B cell (primary cell): ENCODE measurements at regions not wholly inside any gene's neighbourhood (a gene's known extent, or its start where the extent isn't known, plus 50 kb on each side); places are given as distances from the start of the nearest gene placed in this dataset.

ENCODE experiments used
- ATAC-seq: fragments of 200-7000 bp; cut with Tn5 transposase; one replicate; pipeline ENCODE4 v1.10.0; 2021; ENCODE audit warnings: low read depth, mild to moderate bottlenecking, moderate number of reproducible peaks, moderate library complexity
- CTCF ChIA-PET: fragments of 350-600 bp; sonication (Branson Sonifier 250); formaldehyde crosslinking; loops from one replicate; lab custom pipeline; 2021; ENCODE audit warnings: antibody characterized with exemption, inconsistent platforms; lab: Charles Lee
- POLR2A ChIA-PET: fragments of 350-600 bp; sonication (Branson Sonifier 250); formaldehyde crosslinking; loops from one replicate; lab custom pipeline; 2021; ENCODE audit warnings: antibody characterized with exemption; lab: Charles Lee
- DNase-seq: peaks from one replicate; pipeline ENCODE4 v3.0.0; 2013
- H2AFZ ChIP-seq: 2 replicates; pipeline ENCODE4 v1.6.1; 2012; ENCODE audit warnings: mild to moderate bottlenecking, low read depth, low read length; ENCODE audit not compliant: insufficient read depth, poor library complexity, severe bottlenecking
- H3K27ac ChIP-seq, 2 donors: 1 replicate in 1 of 2; 2 replicates in 1 of 2; pipeline ENCODE4 v1.5.1; 2012 to 2013; ENCODE audit warnings: low read length in 2 of 2, mild to moderate bottlenecking in 2 of 2, moderate library complexity in 1 of 2
- H3K27me3 ChIP-seq, 4 experiments: fragments of 200-600 bp in 1 of 4; sonication (generic) in 1 of 4; replicated peaks in 1 of 4; 1 replicate in 2 of 4; 2 replicates in 2 of 4; pipeline versions ENCODE4 v1.6.1 to v1.7.0; 2013 to 2016; ENCODE audit warnings: low read length in 3 of 4, mild to moderate bottlenecking in 2 of 4, mixed read lengths in 1 of 4, moderate library complexity in 1 of 4; ENCODE audit not compliant: insufficient read depth in 4 of 4, control insufficient read depth in 3 of 4; ENCODE audit errors: control extremely low read depth in 1 of 4
- H3K36me3 ChIP-seq, 2 experiments: replicated peaks in 1 of 2; 1 replicate in 1 of 2; 2 replicates in 1 of 2; pipeline versions ENCODE4 v1.6.1 to v1.7.1; 2013; ENCODE audit warnings: low read length in 1 of 2; ENCODE audit not compliant: insufficient read depth in 2 of 2, control insufficient read depth in 1 of 2; ENCODE audit errors: control extremely low read depth in 1 of 2, extremely low read depth in 1 of 2
- H3K4me1 ChIP-seq, 2 donors: fragments of 200-600 bp in 1 of 2; sonication (generic) in 1 of 2; 1 replicate in 1 of 2; 2 replicates in 1 of 2; pipeline versions ENCODE4 v1.5.1 to v1.6.1; 2013 to 2017; ENCODE audit warnings: low read length in 2 of 2; ENCODE audit not compliant: control insufficient read depth in 2 of 2, insufficient read depth in 2 of 2
- H3K4me2 ChIP-seq: replicated peaks from 2 replicates; pipeline ENCODE3; 2012; ENCODE audit warnings: mild to moderate bottlenecking, low read depth, low read length; ENCODE audit not compliant: poor library complexity, severe bottlenecking
- H3K4me3 ChIP-seq, 5 experiments: fragments of 200-600 bp in 1 of 5; sonication (generic) in 1 of 5; 1 replicate in 3 of 5; 2 replicates in 2 of 5; pipeline versions ENCODE4 v1.5.1 to v1.7.0; 2011 to 2016; ENCODE audit warnings: low read length in 4 of 5, mild to moderate bottlenecking in 4 of 5, low read depth in 2 of 5, control low read depth in 1 of 5, moderate library complexity in 1 of 5; ENCODE audit not compliant: insufficient read depth in 1 of 5; ENCODE audit errors: control extremely low read depth in 1 of 5, extremely low read depth in 1 of 5
- H3K79me2 ChIP-seq: fragments of 200-600 bp; sonication (generic); one replicate; pipeline ENCODE4 v1.6.0; 2016; ENCODE audit warnings: low read length; ENCODE audit not compliant: control insufficient read depth, insufficient read depth
- H3K9ac ChIP-seq: fragments of 200-600 bp; sonication (generic); 2 replicates; pipeline ENCODE4 v1.6.1; 2017; ENCODE audit warnings: mild to moderate bottlenecking, low read length, moderate library complexity
- H3K9me3 ChIP-seq, 3 donors: one replicate each; pipeline versions ENCODE4 v1.6.1 to v1.7.1; 2013; ENCODE audit warnings: low read length in 2 of 3; ENCODE audit not compliant: control insufficient read depth in 2 of 3, insufficient read depth in 1 of 3; ENCODE audit errors: control extremely low read depth in 1 of 3
- H4K20me1 ChIP-seq: 2 replicates; pipeline ENCODE4 v1.6.0; 2012; ENCODE audit warnings: mild to moderate bottlenecking, low read length; ENCODE audit not compliant: insufficient read depth, control insufficient read depth, poor library complexity, severe bottlenecking
- H3K27ac Mint-ChIP-seq: one replicate; pipeline ENCODE4 v1.8.0; 2021; ENCODE audit warnings: mixed read lengths
- H3K27me3 Mint-ChIP-seq: one replicate; pipeline ENCODE4 v1.8.0; 2021; ENCODE audit warnings: mixed read lengths
- H3K4me1 Mint-ChIP-seq: one replicate; pipeline ENCODE4 v1.8.0; 2021; ENCODE audit warnings: mixed read lengths
- H3K4me3 Mint-ChIP-seq: one replicate; pipeline ENCODE4 v1.8.0; 2021; ENCODE audit warnings: mixed read lengths
- H3K9me3 Mint-ChIP-seq: one replicate; pipeline ENCODE4 v1.8.0; 2022; ENCODE audit warnings: mixed read lengths; ENCODE audit not compliant: insufficient read depth
- CTCF ChIP-seq: fragments of 200-600 bp; IDR thresholded peaks from one replicate; pipeline ENCODE4 v1.8.0; 2022; ENCODE audit warnings: antibody characterized with exemption, mild to moderate bottlenecking
- EZH2 ChIP-seq: IDR thresholded peaks from 2 replicates; pipeline ENCODE4 v1.6.1; 2012; ENCODE audit warnings: borderline replicate concordance, low read depth, mild to moderate bottlenecking, moderate library complexity, low read length; ENCODE audit not compliant: insufficient read depth, poor library complexity, severe bottlenecking
- WGBS: methylation state at CpG from one replicate; pipeline ENCODE4 v1.1.5; 2013; ENCODE audit warnings: missing lambda C conversion rate; ENCODE audit not compliant: insufficient coverage; 5-methylcytosine and 5-hydroxymethylcytosine counted together
- intact Hi-C: fragments of 100-400 bp; cut with micrococcal nuclease; formaldehyde crosslinking; loops from one replicate; pipeline ENCODE4 v1.10.0; 2022

- intact Hi-C loops: no loop called here
- no peak overlapping the region for H3K4me3 Mint-ChIP-seq
- Histone ChIP-seq H3K9ac (no peak overlapping the region), H3K27me3 (no peaks in the 10 kb centered on the region), H3K36me3 (no peaks in the 10 kb centered on the region), H4K20me1 (no peaks in the 10 kb centered on the region), H2AFZ (no peak overlapping the region), H3K79me2 (no peaks in the 10 kb centered on the region), H3K27ac (no peak overlapping the region), H3K4me1 (no peaks in the 10 kb centered on the region), H3K9me3 (no peaks in the 10 kb centered on the region), H3K4me2 (no peak overlapping the region), H3K4me3 (no peak overlapping the region)
- TF ChIP-seq EZH2 (no peak), CTCF (no peak)
- no CpG with 5 or more reads among the region's 4 CpGs for WGBS
- peaks cover 8% of the 10 kb centered on the region for H3K9me3 Mint-ChIP-seq
- no peak overlapping the region for H3K27ac Mint-ChIP-seq
- ChIA-PET POLR2A (no interaction called here), CTCF (no interaction called here)
- no peaks in the 10 kb centered on the region for H3K4me1 Mint-ChIP-seq
- H3K27me3 Mint-ChIP-seq: no peaks in the 10 kb centered on the region
- ATAC-seq (no peak), DNase-seq (no peak)
These were observed 495.0 kb upstream of the RGMA start for GRCh38 chr15:93583968-93584367.

GRCh38 chr15:93583552-93583951 lies 494.5 kb upstream of the RGMA start:
- H3K4me3 Mint-ChIP-seq: no peak overlapping the region
- H4K20me1 ChIP-seq: no peaks in the 10 kb centered on the region
- no peaks in the 10 kb centered on the region for H3K79me2 ChIP-seq
- WGBS: no CpG with 5 or more reads among the region's 3 CpGs
- no peak overlapping the region for H3K27ac Mint-ChIP-seq
- H3K27ac ChIP-seq: no peak overlapping the region
- H3K4me1 ChIP-seq: no peaks in the 10 kb centered on the region
- H3K36me3 ChIP-seq: no peaks in the 10 kb centered on the region
- H3K9me3 ChIP-seq: no peaks in the 10 kb centered on the region
- no peak overlapping the region for H3K4me2 ChIP-seq
- intact Hi-C loops: no loop called here
- no peaks in the 10 kb centered on the region for H3K4me1 Mint-ChIP-seq
- ATAC-seq (no peak), DNase-seq (no peak)
- H2AFZ ChIP-seq: no peak overlapping the region
- no peak overlapping the region for H3K4me3 ChIP-seq
- ChIA-PET CTCF (no interaction called here), POLR2A (no interaction called here)
- no peaks in the 10 kb centered on the region for H3K27me3 Mint-ChIP-seq
- peaks cover 12% of the 10 kb centered on the region for H3K9me3 Mint-ChIP-seq
- H3K9ac ChIP-seq: no peak overlapping the region
- TF ChIP-seq EZH2 (no peak), CTCF (no peak)
- no peaks in the 10 kb centered on the region for H3K27me3 ChIP-seq
